ENCODE measurements at regions not wholly inside any gene's neighbourhood (a gene's known extent, or its start where the extent isn't known, plus 50 kb on each side); places are given as distances from the start of the nearest gene placed in this dataset.
A peak's percentile ranks its signal among the peaks of the same experiment; 100 is the strongest.

DNA sequence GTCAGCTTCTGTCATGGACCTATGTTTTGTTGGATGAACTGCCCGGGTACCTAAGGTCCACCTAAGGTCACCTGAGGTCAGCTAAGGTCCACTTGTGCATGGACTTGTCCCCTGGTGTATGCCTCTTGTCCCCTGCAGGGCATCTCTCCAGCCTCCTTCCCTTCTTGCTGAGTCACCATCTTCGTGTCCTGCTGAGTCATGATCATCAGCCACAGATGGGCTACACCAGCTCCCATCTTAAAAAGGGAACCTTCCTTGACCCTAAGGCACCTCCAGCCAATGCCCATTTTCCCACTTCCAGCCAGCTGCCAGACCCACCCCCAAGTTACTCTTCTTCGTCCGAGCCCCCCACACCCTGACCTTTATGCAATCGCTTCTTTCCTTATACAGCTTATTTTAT lies 544.9 kb downstream of the TBC1D22A start:
- TF ChIP-seq CEBPB (IDR thresholded peaks at IDR 0.05; ENCODE audit: low read depth, low read length), result no peak
- TF ChIP-seq, protein P1, sequence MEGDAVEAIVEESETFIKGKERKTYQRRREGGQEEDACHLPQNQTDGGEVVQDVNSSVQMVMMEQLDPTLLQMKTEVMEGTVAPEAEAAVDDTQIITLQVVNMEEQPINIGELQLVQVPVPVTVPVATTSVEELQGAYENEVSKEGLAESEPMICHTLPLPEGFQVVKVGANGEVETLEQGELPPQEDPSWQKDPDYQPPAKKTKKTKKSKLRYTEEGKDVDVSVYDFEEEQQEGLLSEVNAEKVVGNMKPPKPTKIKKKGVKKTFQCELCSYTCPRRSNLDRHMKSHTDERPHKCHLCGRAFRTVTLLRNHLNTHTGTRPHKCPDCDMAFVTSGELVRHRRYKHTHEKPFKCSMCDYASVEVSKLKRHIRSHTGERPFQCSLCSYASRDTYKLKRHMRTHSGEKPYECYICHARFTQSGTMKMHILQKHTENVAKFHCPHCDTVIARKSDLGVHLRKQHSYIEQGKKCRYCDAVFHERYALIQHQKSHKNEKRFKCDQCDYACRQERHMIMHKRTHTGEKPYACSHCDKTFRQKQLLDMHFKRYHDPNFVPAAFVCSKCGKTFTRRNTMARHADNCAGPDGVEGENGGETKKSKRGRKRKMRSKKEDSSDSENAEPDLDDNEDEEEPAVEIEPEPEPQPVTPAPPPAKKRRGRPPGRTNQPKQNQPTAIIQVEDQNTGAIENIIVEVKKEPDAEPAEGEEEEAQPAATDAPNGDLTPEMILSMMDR (conservative IDR thresholded peaks at IDR 0.05; ENCODE audit: low read depth, low read length), result no peak
- TF ChIP-seq POLR2A (IDR thresholded peaks at IDR 0.05; ENCODE audit: low read depth, low read length), result no peak
- TF ChIP-seq, protein P2, sequence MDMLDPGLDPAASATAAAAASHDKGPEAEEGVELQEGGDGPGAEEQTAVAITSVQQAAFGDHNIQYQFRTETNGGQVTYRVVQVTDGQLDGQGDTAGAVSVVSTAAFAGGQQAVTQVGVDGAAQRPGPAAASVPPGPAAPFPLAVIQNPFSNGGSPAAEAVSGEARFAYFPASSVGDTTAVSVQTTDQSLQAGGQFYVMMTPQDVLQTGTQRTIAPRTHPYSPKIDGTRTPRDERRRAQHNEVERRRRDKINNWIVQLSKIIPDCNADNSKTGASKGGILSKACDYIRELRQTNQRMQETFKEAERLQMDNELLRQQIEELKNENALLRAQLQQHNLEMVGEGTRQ (IDR thresholded peaks at IDR 0.05; ENCODE audit: low read depth, low read length), result no peak
- TF ChIP-seq, protein P3, sequence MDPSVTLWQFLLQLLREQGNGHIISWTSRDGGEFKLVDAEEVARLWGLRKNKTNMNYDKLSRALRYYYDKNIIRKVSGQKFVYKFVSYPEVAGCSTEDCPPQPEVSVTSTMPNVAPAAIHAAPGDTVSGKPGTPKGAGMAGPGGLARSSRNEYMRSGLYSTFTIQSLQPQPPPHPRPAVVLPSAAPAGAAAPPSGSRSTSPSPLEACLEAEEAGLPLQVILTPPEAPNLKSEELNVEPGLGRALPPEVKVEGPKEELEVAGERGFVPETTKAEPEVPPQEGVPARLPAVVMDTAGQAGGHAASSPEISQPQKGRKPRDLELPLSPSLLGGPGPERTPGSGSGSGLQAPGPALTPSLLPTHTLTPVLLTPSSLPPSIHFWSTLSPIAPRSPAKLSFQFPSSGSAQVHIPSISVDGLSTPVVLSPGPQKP (IDR thresholded peaks at IDR 0.05; ENCODE audit: borderline replicate concordance, low read depth, low read length), result no peak
- no peak for TF ChIP-seq RAD21 (IDR thresholded peaks at IDR 0.05; ENCODE audit: low read length)
- no peak for TF ChIP-seq MAZ (IDR thresholded peaks at IDR 0.05; ENCODE audit: borderline replicate concordance, low read depth, low read length)
- peak; percentile 84 for TF ChIP-seq MAFK (IDR thresholded peaks at IDR 0.05; ENCODE audit: low read depth, low read length)
- TF ChIP-seq FOS (IDR thresholded peaks at IDR 0.05; ENCODE audit: low read depth, low read length), result peak; percentile 34; the same call in 1 of the 2 replicates
- no peak for TF ChIP-seq CHD1 (IDR thresholded peaks at IDR 0.05; ENCODE audit: low read depth, low read length)
- no peak for TF ChIP-seq RFX5 (IDR thresholded peaks at IDR 0.05; ENCODE audit: low read depth, low read length)
- TF ChIP-seq BHLHE40 (IDR thresholded peaks at IDR 0.05; ENCODE audit: low read depth, low read length), result no peak

All from IMR-90 (cell line).